Esophagus muscularis mucosa (tissue), 4 donors: ENCODE measurements at regions not wholly inside any gene's neighbourhood (a gene's known extent, or its start where the extent isn't known, plus 50 kb on each side); places are given as distances from the start of the nearest gene placed in this dataset.

Source experiments
- DNase-seq: peaks from one replicate; pipeline ENCODE4 v3.0.0-alpha.2; 2017; ENCODE audit errors: extremely low spot score
- H3K27ac ChIP-seq, 4 donors: fragments of 200-600 bp; sonication (generic); replicated peaks in 1 of 4; 1 replicate in 3 of 4; 2 replicates in 1 of 4; pipeline ENCODE4 v1.5.1; 2016 to 2019; ENCODE audit warnings: mild to moderate bottlenecking in 1 of 4
- H3K27me3 ChIP-seq, 4 donors: fragments of 200-600 bp; sonication (generic); one replicate each; pipeline versions ENCODE4 v1.5.1 to v1.6.0; 2016 to 2019
- H3K36me3 ChIP-seq, 4 donors: fragments of 200-600 bp; sonication (generic); one replicate each; pipeline ENCODE4 v1.5.1; 2016 to 2019
- H3K4me1 ChIP-seq, 4 donors: fragments of 200-600 bp; sonication (generic); one replicate each; pipeline ENCODE4 v1.5.1; 2016 to 2019
- H3K4me3 ChIP-seq, 4 donors: fragments of 200-600 bp; sonication (generic); 1 replicate in 2 of 4; 2 replicates in 2 of 4; pipeline ENCODE4 v1.5.1; 2016 to 2019; ENCODE audit warnings: mild to moderate bottlenecking in 4 of 4, moderate library complexity in 1 of 4
- H3K9me3 ChIP-seq, 4 donors: fragments of 200-600 bp; sonication (generic); 1 replicate in 3 of 4; 2 replicates in 1 of 4; pipeline ENCODE4 v1.5.1; 2016 to 2019
- CTCF ChIP-seq, 3 experiments: fragments of 200-600 bp in 2 of 3; fragments of 450-650 bp in 1 of 3; sonication (generic) in 2 of 3; IDR thresholded peaks; one replicate each; pipeline ENCODE4 v1.5.1; 2017 to 2019; ENCODE audit warnings: antibody characterized with exemption in 3 of 3, mild to moderate bottlenecking in 2 of 3, moderate library complexity in 1 of 3
- EP300 ChIP-seq: sonication (generic); formaldehyde crosslinking; IDR thresholded peaks from one replicate; pipeline ENCODE4 v1.6.1; 2017; ENCODE audit warnings: antibody characterized with exemption
- POLR2A ChIP-seq: fragments of 450-650 bp; IDR thresholded peaks from one replicate; pipeline ENCODE4 v1.6.1; 2017; ENCODE audit warnings: antibody characterized with exemption, moderate library complexity, mild to moderate bottlenecking, low read depth
- POLR2AphosphoS5 ChIP-seq, 2 donors: sonication (generic); formaldehyde crosslinking; IDR thresholded peaks; one replicate each; pipeline ENCODE4 v1.6.1; 2017; ENCODE audit warnings: antibody characterized with exemption in 2 of 2
- WGBS: methylation state at CpG from one replicate; pipeline ENCODE4 v1.1.5; 2018; 5-methylcytosine and 5-hydroxymethylcytosine counted together
- intact Hi-C: fragments of 100-400 bp; cut with DNase I; formaldehyde crosslinking; loops from one replicate; pipeline ENCODE4 v1.15.1; 2023

- WGBS = 58% methylated on average over 2 of the region's 2 CpGs
- intact Hi-C loops = no loop called here
- peaks cover 0 to 3% (median 0%) of the 10 kb centered on the region in 4 donors for H3K27me3 ChIP-seq
- H3K4me3 ChIP-seq = no peak overlapping the region
- H3K4me1 ChIP-seq = peaks cover 3 to 31% (median 21%) of the 10 kb centered on the region in 4 donors
- no peaks in the 10 kb centered on the region for H3K9me3 ChIP-seq
- TF ChIP-seq POLR2AphosphoS5 (IDR thresholded peaks at IDR 0.05) (no peak), EP300 (no peak), CTCF (IDR thresholded peaks at IDR 0.05) (no peak), POLR2A (no peak)
- H3K27ac ChIP-seq = no peak overlapping the region
- no peak for DNase-seq
- H3K36me3 ChIP-seq = no peaks in the 10 kb centered on the region
These were observed 418.7 kb upstream of the INTU start for GRCh38 chr4:127214016-127214415.

GRCh38 chr4:127214931-127215330 lies 417.8 kb upstream of the INTU start:
- Histone ChIP-seq H3K27ac (no peak overlapping the region), H3K9me3 (no peaks in the 10 kb centered on the region), H3K27me3 (peaks cover 0 to 3% (median 0%) of the 10 kb centered on the region in 4 donors), H3K4me3 (no peak overlapping the region), H3K36me3 (no peaks in the 10 kb centered on the region), H3K4me1 (peaks cover 3 to 31% (median 21%) of the 10 kb centered on the region in 4 donors)
- TF ChIP-seq POLR2A (no peak), CTCF (IDR thresholded peaks at IDR 0.05) (no peak)
- DNase-seq = no peak
- 87% methylated on average over 4 of the region's 4 CpGs for WGBS
- intact Hi-C loops = no loop called here

- Histone ChIP-seq H3K4me3 (no peak overlapping the region), H3K36me3 (no peaks in the 10 kb centered on the region), H3K9me3 (no peaks in the 10 kb centered on the region), H3K27me3 (no peaks in the 10 kb centered on the region), H3K27ac (no peak overlapping the region), H3K4me1 (peaks cover 0 to 6% (median under 1%) of the 10 kb centered on the region in 4 donors)
- 76% methylated on average over 2 of the region's 2 CpGs for WGBS
- intact Hi-C loops = no loop called here
- no peak for DNase-seq
- TF ChIP-seq POLR2A (no peak), EP300 (no peak), CTCF (IDR thresholded peaks at IDR 0.05) (no peak), POLR2AphosphoS5 (IDR thresholded peaks at IDR 0.05) (no peak)
These were observed 415.0 kb upstream of the INTU start for GRCh38 chr4:127217586-127218229.

- intact Hi-C loops = no loop called here
- H3K4me3 ChIP-seq = no peak overlapping the region
- DNase-seq = no peak
- H3K9me3 ChIP-seq = no peaks in the 10 kb centered on the region
- no peak overlapping the region for H3K27ac ChIP-seq
- peaks cover 0 to 2% (median 0%) of the 10 kb centered on the region in 4 donors for H3K4me1 ChIP-seq
- no peaks in the 10 kb centered on the region for H3K36me3 ChIP-seq
- TF ChIP-seq POLR2A (no peak), CTCF (IDR thresholded peaks at IDR 0.05) (no peak), POLR2AphosphoS5 (IDR thresholded peaks at IDR 0.05) (no peak), EP300 (no peak)
- H3K27me3 ChIP-seq = no peaks in the 10 kb centered on the region
These were observed 413.5 kb upstream of the INTU start for GRCh38 chr4:127219232-127219631.

GRCh38 chr4:127224556-127224955 lies 408.2 kb upstream of the INTU start:
- no peaks in the 10 kb centered on the region for H3K4me1 ChIP-seq
- no peak overlapping the region for H3K27ac ChIP-seq
- no peak overlapping the region for H3K4me3 ChIP-seq
- no peak for DNase-seq
- WGBS = 91% methylated on average over 5 of the region's 5 CpGs
- intact Hi-C loops = no loop called here
- no peak for TF ChIP-seq POLR2AphosphoS5 (IDR thresholded peaks at IDR 0.05)
- TF ChIP-seq POLR2A = no peak
- TF ChIP-seq EP300 = no peak
- no peak for TF ChIP-seq CTCF (IDR thresholded peaks at IDR 0.05)
- no peaks in the 10 kb centered on the region for H3K36me3 ChIP-seq
- no peaks in the 10 kb centered on the region for H3K27me3 ChIP-seq
- H3K9me3 ChIP-seq = no peaks in the 10 kb centered on the region
